Heart right ventricle (tissue), 16 donors: ENCODE measurements at regions not wholly inside any gene's neighbourhood (a gene's known extent, or its start where the extent isn't known, plus 50 kb on each side); places are given as distances from the start of the nearest gene placed in this dataset.

Experiments
- ATAC-seq, 8 donors: fragments of 200-7000 bp; cut with Tn5 transposase; one replicate each; pipeline ENCODE4 v1.9.1; 2020; ENCODE audit warnings: mild to moderate bottlenecking in 8 of 8, moderate library complexity in 8 of 8, moderate number of reproducible peaks in 1 of 8
- DNase-seq, 2 donors: peaks; one replicate each; pipeline ENCODE4 v3.0.0-alpha.2; 2020
- H3K27ac ChIP-seq, 10 donors: fragments of 200-600 bp; sonication (generic) in 2 of 10; one replicate each; pipeline versions ENCODE4 v1.5.0 to v1.8.0; 2020 to 2022; ENCODE audit warnings: mild to moderate bottlenecking in 3 of 10
- H3K27me3 ChIP-seq, 7 donors: fragments of 200-600 bp; one replicate each; pipeline ENCODE4 v1.8.0; 2021 to 2022; ENCODE audit warnings: mild to moderate bottlenecking in 2 of 7
- H3K36me3 ChIP-seq, 9 donors: fragments of 200-600 bp; sonication (generic) in 1 of 9; one replicate each; pipeline versions ENCODE4 v1.5.0 to v1.8.0; 2020 to 2022; ENCODE audit warnings: mild to moderate bottlenecking in 2 of 9
- H3K4me1 ChIP-seq, 9 donors: fragments of 200-600 bp; sonication (generic) in 1 of 9; one replicate each; pipeline versions ENCODE4 v1.5.0 to v1.8.0; 2020 to 2022; ENCODE audit warnings: mild to moderate bottlenecking in 4 of 9
- H3K4me3 ChIP-seq, 10 donors: fragments of 200-600 bp; sonication (generic) in 2 of 10; one replicate each; pipeline versions ENCODE4 v1.5.0 to v1.8.0; 2020 to 2022; ENCODE audit warnings: mild to moderate bottlenecking in 7 of 10, moderate library complexity in 2 of 10
- H3K9me3 ChIP-seq, 11 donors: fragments of 200-600 bp in 10 of 11; sonication (generic) in 2 of 11; one replicate each; pipeline versions ENCODE4 v1.5.0 to v1.8.0; 2013 to 2022; ENCODE audit warnings: mild to moderate bottlenecking in 2 of 11, control low read depth in 1 of 11, moderate library complexity in 1 of 11
- CTCF ChIP-seq, 9 donors: fragments of 200-600 bp; sonication (generic) in 2 of 9; IDR thresholded peaks; one replicate each; pipeline versions ENCODE4 v1.5.0 to v1.8.0; 2021 to 2022; ENCODE audit warnings: antibody characterized with exemption in 9 of 9, mild to moderate bottlenecking in 5 of 9, moderate library complexity in 1 of 9
- WGBS, 2 donors: extraction: QIAGEN DNeasy Blood & Tissue Kit; methylation state at CpG; one replicate each; pipeline ENCODE4 v1.1.7; 2013; ENCODE audit warnings: inconsistent platforms in 1 of 2; 5-methylcytosine and 5-hydroxymethylcytosine counted together
- intact Hi-C, 10 donors: fragments of 100-400 bp; cut with DNase I; formaldehyde crosslinking; loops; one replicate each; pipeline versions ENCODE4 v1.11.1 to v1.14.2; 2022
- donor health status: Arrhythmogenic right ventricular cardiomyopathy.
- donor health status: ischemic (EF 13 %, LVEDD 7.1; RV severe dilation, severe dysfunction).
- donor health status: healthy with polysubstance abuse.
- donor health status: DM: no; HTN: yes; CAD: no.
- donor health status: DM: no; HTN: no; CAD: no.
- donor health status: ischemic (EF 25% LVEDD 6.9; RV normal size, moderate dysfunction).
- donor health status: ischemic (EF 25% LVEDD 5.7; RV mildly dilated, moderate dysfunction).
- donor health status: healthy.
- donor health status: DM: yes; HTN: yes; CAD: no.
- donor health status: Ischemic cardiomyopathy.
- donor health status: ischemic (EF 35%, LVEDD 5.7; RV mildly dilated, moderate dysfunction).
- donor health status: nonischemic (EF 11% LVEDD 7.7; RV severe dilation, severe dysfunction).
- donor health status: DM: yes; HTN: yes; CAD: no.
- donor health status: PGD.
- donor health status: ischemic (EF 29% LVEDD 5.4; RV normal size, mild dysfunction).
- donor health status: nonischemic (EF 23%, LVEDD 6.1; RV moderate dilation, normal function).

GRCh38 chr11:11045156-11045930 is 187.5 kb upstream of the ZBED5 start:
- no peak for ATAC-seq
- 84% methylated on average over 6 of the region's 6 CpGs for WGBS, 2 donors
- TF ChIP-seq CTCF (IDR thresholded peaks at IDR 0.05) = no peak
- Histone ChIP-seq H3K36me3 (no peaks in the 10 kb centered on the region), H3K27ac (no peak overlapping the region), H3K9me3 (peaks cover 0 to 8% (median 0%) of the 10 kb centered on the region in 11 donors), H3K4me1 (no peaks in the 10 kb centered on the region), H3K27me3 (no peaks in the 10 kb centered on the region), H3K4me3 (no peak overlapping the region)
- no peak for DNase-seq
- intact Hi-C loops = no loop called here

GRCh38 chr11:11044137-11044855 is 186.4 kb upstream of the ZBED5 start:
- Histone ChIP-seq H3K27ac (no peak overlapping the region), H3K4me3 (no peak overlapping the region)
- 84 to 89% methylated on average over 9 of the region's 9 CpGs for WGBS, 2 donors

GRCh38 chr11:11043721-11044120 is 185.9 kb upstream of the ZBED5 start:
- DNase-seq = no peak
- Histone ChIP-seq H3K36me3 (no peaks in the 10 kb centered on the region), H3K27ac (no peak overlapping the region), H3K4me1 (peaks cover 0 to under 1% (median 0%) of the 10 kb centered on the region in 9 donors), H3K4me3 (no peak overlapping the region), H3K9me3 (no peaks in the 10 kb centered on the region), H3K27me3 (no peaks in the 10 kb centered on the region)
- intact Hi-C loops = no loop called here
- WGBS, 2 donors = 80 to 86% methylated on average over 3 of the region's 3 CpGs
- TF ChIP-seq CTCF (IDR thresholded peaks at IDR 0.05) = no peak
- ATAC-seq = no peak

More at GRCh38 chr11:11044137-11044855, 186.4 kb upstream of the ZBED5 start:
- Histone ChIP-seq H3K9me3 (no peaks in the 10 kb centered on the region), H3K36me3 (no peaks in the 10 kb centered on the region), H3K4me1 (no peaks in the 10 kb centered on the region), H3K27me3 (no peaks in the 10 kb centered on the region)
- no peak for TF ChIP-seq CTCF (IDR thresholded peaks at IDR 0.05)
- no peak for DNase-seq
- peak in 1 of 8 donors; percentile 11 for ATAC-seq
- intact Hi-C loops = no loop called here

- no peaks in the 10 kb centered on the region for H3K9me3 ChIP-seq
- DNase-seq (no peak), ATAC-seq (no peak)
- H3K36me3 ChIP-seq = no peaks in the 10 kb centered on the region
- no peak overlapping the region for H3K27ac ChIP-seq
- no peaks in the 10 kb centered on the region for H3K27me3 ChIP-seq
- TF ChIP-seq CTCF (IDR thresholded peaks at IDR 0.05) = no peak
- H3K4me1 ChIP-seq = peaks cover 0 to 8% (median 0%) of the 10 kb centered on the region in 9 donors
- intact Hi-C loops = loop anchor here in 8 of 10 donors (2.0 to 10.0 kb wide), 8 partner anchors 118 to 749 kb away; partner anchors contain the start of gene GALNT18 (in 1 of the 8)
- WGBS, 2 donors = 87 to 92% methylated on average over 5 of the region's 5 CpGs
- H3K4me3 ChIP-seq = no peak overlapping the region
These were observed 181.5 kb upstream of the ZBED5 start for GRCh38 chr11:11039208-11039965.
